ENCODE measurements at regions not wholly inside any gene's neighbourhood (a gene's known extent, or its start where the extent isn't known, plus 50 kb on each side); places are given as distances from the start of the nearest gene placed in this dataset.

DNA sequence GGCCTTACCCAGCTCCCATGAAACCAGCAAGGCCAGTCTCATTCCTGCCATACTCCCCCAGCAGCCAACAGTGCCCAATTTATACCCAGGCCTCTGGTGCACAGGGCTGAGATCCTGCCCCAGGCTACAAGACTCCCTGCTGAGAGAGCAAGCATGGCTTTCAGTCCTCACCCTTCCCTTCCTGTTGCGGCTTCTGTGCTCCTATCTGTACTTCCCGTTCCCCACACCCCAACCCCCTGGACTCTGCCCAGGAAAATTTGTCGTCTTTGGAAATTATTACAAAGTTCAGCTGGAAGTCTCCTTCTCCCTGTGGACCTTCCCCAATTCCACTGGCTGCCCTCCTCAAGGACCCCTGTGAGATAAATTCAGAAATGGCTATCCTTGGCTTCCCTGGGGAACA lies 84.1 kb upstream of the GK2 start:
- Histone ChIP-seq H3K36me3 (ENCODE audit: insufficient read depth, low read length) (no peaks in the 10 kb centered on the region), H3K9me2 (ENCODE audit: low read depth, low read length) (no peaks in the 10 kb centered on the region), H3K4me1 (ENCODE audit: insufficient read depth, low read length, severe bottlenecking) (no peaks in the 10 kb centered on the region), H3K4me2 (ENCODE audit: low read length) (no peak overlapping the region), H3K27me3 (ENCODE audit: insufficient read depth, low read length) (no peaks in the 10 kb centered on the region), H2AFZ (ENCODE audit: low read length) (no peak overlapping the region), H3K79me2 (ENCODE audit: insufficient read depth, low read length) (no peaks in the 10 kb centered on the region), H3K4me3 (ENCODE audit: low read depth, low read length, poor library complexity, severe bottlenecking) (no peak overlapping the region), H3F3A (ENCODE audit: insufficient read depth, low read length) (no peaks in the 10 kb centered on the region), H3K9me3 (ENCODE audit: low read length) (no peaks in the 10 kb centered on the region), H3K27ac (ENCODE audit: low read depth, low read length, poor library complexity, severe bottlenecking) (no peak overlapping the region), H3K9ac (ENCODE audit: low read length) (no peak overlapping the region), H4K20me1 (ENCODE audit: insufficient read depth, low read length) (no peaks in the 10 kb centered on the region)
- TF ChIP-seq EZH2 (IDR thresholded peaks at IDR 0.05; ENCODE audit: borderline replicate concordance, low read length), result no peak
- TF ChIP-seq, protein P1, sequence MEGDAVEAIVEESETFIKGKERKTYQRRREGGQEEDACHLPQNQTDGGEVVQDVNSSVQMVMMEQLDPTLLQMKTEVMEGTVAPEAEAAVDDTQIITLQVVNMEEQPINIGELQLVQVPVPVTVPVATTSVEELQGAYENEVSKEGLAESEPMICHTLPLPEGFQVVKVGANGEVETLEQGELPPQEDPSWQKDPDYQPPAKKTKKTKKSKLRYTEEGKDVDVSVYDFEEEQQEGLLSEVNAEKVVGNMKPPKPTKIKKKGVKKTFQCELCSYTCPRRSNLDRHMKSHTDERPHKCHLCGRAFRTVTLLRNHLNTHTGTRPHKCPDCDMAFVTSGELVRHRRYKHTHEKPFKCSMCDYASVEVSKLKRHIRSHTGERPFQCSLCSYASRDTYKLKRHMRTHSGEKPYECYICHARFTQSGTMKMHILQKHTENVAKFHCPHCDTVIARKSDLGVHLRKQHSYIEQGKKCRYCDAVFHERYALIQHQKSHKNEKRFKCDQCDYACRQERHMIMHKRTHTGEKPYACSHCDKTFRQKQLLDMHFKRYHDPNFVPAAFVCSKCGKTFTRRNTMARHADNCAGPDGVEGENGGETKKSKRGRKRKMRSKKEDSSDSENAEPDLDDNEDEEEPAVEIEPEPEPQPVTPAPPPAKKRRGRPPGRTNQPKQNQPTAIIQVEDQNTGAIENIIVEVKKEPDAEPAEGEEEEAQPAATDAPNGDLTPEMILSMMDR (IDR thresholded peaks at IDR 0.05; ENCODE audit: low read length), result no peak

DNA sequence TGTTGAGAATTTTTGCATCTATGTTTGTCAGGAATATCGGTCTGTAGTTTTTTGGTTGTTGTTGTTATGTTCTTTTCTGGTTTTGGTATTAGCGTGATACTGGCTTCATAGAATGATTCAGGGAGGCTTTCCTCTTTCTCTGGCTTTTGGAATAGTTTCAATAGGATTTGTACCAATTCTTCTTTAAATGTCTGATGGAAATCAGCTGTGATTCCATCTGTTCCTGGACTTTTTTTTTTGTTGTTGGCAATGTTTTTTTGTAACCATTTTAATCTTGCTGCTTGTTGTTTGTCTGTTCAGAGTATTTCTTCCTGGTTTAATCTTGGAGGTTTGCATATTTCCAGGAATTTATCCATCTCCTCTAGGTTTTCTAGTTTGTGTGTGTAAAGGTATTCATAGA lies 81.5 kb upstream of the GK2 start:
- no peaks in the 10 kb centered on the region for H3K9me3 ChIP-seq (ENCODE audit: low read length)
- no peak overlapping the region for H3K27ac ChIP-seq (ENCODE audit: low read depth, low read length, poor library complexity, severe bottlenecking)
- no peaks in the 10 kb centered on the region for H3K36me3 ChIP-seq (ENCODE audit: insufficient read depth, low read length)
- H2AFZ ChIP-seq (ENCODE audit: low read length), result no peak overlapping the region
- no peak for TF ChIP-seq EZH2 (IDR thresholded peaks at IDR 0.05; ENCODE audit: borderline replicate concordance, low read length)
- TF ChIP-seq, protein P1 (IDR thresholded peaks at IDR 0.05; ENCODE audit: low read length), result no peak
- H3K4me2 ChIP-seq (ENCODE audit: low read length), result no peak overlapping the region
- H3F3A ChIP-seq (ENCODE audit: insufficient read depth, low read length), result no peaks in the 10 kb centered on the region; the same call in 1 of the 2 replicates
- no peak overlapping the region for H3K9ac ChIP-seq (ENCODE audit: low read length)
- H3K9me2 ChIP-seq (ENCODE audit: low read depth, low read length), result no peaks in the 10 kb centered on the region
- no peaks in the 10 kb centered on the region for H3K79me2 ChIP-seq (ENCODE audit: insufficient read depth, low read length)
- no peak overlapping the region for H3K4me3 ChIP-seq (ENCODE audit: low read depth, low read length, poor library complexity, severe bottlenecking)
- H4K20me1 ChIP-seq (ENCODE audit: insufficient read depth, low read length), result no peaks in the 10 kb centered on the region
- H3K27me3 ChIP-seq (ENCODE audit: insufficient read depth, low read length), result no peaks in the 10 kb centered on the region
- H3K4me1 ChIP-seq (ENCODE audit: insufficient read depth, low read length, severe bottlenecking), result no peaks in the 10 kb centered on the region

GRCh38 chr4:79476196-79476595 lies 68.2 kb upstream of the GK2 start:
- no peak overlapping the region for H3K27ac ChIP-seq (ENCODE audit: low read depth, low read length, poor library complexity, severe bottlenecking)
- H2AFZ ChIP-seq (ENCODE audit: low read length), result no peak overlapping the region
- 0 out of 2 replicates have a peak, but pooled peaks cover 2% of the 10 kb centered on the region for H3K9me2 ChIP-seq (ENCODE audit: low read depth, low read length)
- no peak overlapping the region for H3K4me2 ChIP-seq (ENCODE audit: low read length)
- no peaks in the 10 kb centered on the region for H3K9me3 ChIP-seq (ENCODE audit: low read length)
- TF ChIP-seq EZH2 (IDR thresholded peaks at IDR 0.05; ENCODE audit: borderline replicate concordance, low read length), result no peak
- TF ChIP-seq, protein P1 (IDR thresholded peaks at IDR 0.05; ENCODE audit: low read length), result no peak
- no peaks in the 10 kb centered on the region for H4K20me1 ChIP-seq (ENCODE audit: insufficient read depth, low read length)
- H3K79me2 ChIP-seq (ENCODE audit: insufficient read depth, low read length), result no peaks in the 10 kb centered on the region
- H3K4me1 ChIP-seq (ENCODE audit: insufficient read depth, low read length, severe bottlenecking), result no peaks in the 10 kb centered on the region
- no peak overlapping the region for H3K4me3 ChIP-seq (ENCODE audit: low read depth, low read length, poor library complexity, severe bottlenecking)
- H3K36me3 ChIP-seq (ENCODE audit: insufficient read depth, low read length), result no peaks in the 10 kb centered on the region
- no peaks in the 10 kb centered on the region for H3F3A ChIP-seq (ENCODE audit: insufficient read depth, low read length)
- H3K27me3 ChIP-seq (ENCODE audit: insufficient read depth, low read length), result no peaks in the 10 kb centered on the region
- H3K9ac ChIP-seq (ENCODE audit: low read length), result no peak overlapping the region
